Body of pancreas (tissue), 4 donors: ENCODE measurements at regions not wholly inside any gene's neighbourhood (a gene's known extent, or its start where the extent isn't known, plus 50 kb on each side); places are given as distances from the start of the nearest gene placed in this dataset.

ENCODE experiments used
- POLR2A ChIP-seq, 3 donors: fragments of 450-650 bp; IDR thresholded peaks; one replicate each; pipeline ENCODE4 v1.6.1; 2016; ENCODE audit warnings: antibody characterized with exemption in 3 of 3, mild to moderate bottlenecking in 2 of 3
- TF ChIP-seq, protein P1 (sequence below), 7 experiments: fragments of 450-650 bp in 4 of 7; fragments of 200-600 bp in 3 of 7; sonication (generic) in 3 of 7; IDR thresholded peaks; one replicate each; pipeline ENCODE4 v1.5.1; 2016 to 2019; ENCODE audit warnings: antibody characterized with exemption in 7 of 7

DNA sequence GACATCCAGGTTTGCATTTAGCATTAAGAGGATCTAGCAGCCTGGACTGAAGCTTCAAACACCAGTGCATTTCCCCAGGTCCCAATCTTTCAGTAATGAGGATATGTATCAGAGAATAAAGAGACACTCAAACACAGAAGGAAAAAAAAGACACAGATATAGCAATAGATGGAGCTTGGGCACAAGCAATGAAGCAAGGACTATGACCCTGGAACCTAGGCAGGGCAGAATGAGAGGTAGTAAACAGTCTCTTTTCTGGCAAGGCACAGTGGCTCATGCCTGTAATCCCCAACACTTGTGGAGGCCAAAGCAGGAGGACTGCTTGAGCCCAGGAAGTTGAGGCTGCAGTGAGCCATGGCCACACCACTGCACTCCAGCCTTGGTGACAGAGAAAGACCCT, 80.7 kb upstream of the HNRNPA3 start:
- TF ChIP-seq, protein P1, sequence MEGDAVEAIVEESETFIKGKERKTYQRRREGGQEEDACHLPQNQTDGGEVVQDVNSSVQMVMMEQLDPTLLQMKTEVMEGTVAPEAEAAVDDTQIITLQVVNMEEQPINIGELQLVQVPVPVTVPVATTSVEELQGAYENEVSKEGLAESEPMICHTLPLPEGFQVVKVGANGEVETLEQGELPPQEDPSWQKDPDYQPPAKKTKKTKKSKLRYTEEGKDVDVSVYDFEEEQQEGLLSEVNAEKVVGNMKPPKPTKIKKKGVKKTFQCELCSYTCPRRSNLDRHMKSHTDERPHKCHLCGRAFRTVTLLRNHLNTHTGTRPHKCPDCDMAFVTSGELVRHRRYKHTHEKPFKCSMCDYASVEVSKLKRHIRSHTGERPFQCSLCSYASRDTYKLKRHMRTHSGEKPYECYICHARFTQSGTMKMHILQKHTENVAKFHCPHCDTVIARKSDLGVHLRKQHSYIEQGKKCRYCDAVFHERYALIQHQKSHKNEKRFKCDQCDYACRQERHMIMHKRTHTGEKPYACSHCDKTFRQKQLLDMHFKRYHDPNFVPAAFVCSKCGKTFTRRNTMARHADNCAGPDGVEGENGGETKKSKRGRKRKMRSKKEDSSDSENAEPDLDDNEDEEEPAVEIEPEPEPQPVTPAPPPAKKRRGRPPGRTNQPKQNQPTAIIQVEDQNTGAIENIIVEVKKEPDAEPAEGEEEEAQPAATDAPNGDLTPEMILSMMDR (IDR thresholded peaks at IDR 0.05), result no peak
- TF ChIP-seq POLR2A (IDR thresholded peaks at IDR 0.05), result no peak
